Calu3 (cell line): ENCODE measurements at regions not wholly inside any gene's neighbourhood (a gene's known extent, or its start where the extent isn't known, plus 50 kb on each side); places are given as distances from the start of the nearest gene placed in this dataset.

Experiments
- BruUV-seq: library from RNA; stranded (reverse); fragments of 400-500 nt; replicated peaks from 2 replicates; lab custom pipeline; 2021; lab: Mats Ljungman, UMichigan
- CTCF ChIA-PET: fragments of 300-600 bp; sonication (Branson Sonifier 250); formaldehyde crosslinking; loops from one replicate; lab custom pipeline; 2022; ENCODE audit warnings: antibody characterized with exemption; lab: Charles Lee
- DNase-seq: peaks from one replicate; pipeline ENCODE4 v3.0.0; 2022
- H3K27ac Mint-ChIP-seq: one replicate; pipeline ENCODE4 v1.8.0; 2022; ENCODE audit warnings: mixed read lengths; ENCODE audit not compliant: unreplicated experiment
- H3K27me3 Mint-ChIP-seq: one replicate; pipeline ENCODE4 v1.8.0; 2022; ENCODE audit warnings: mixed read lengths; ENCODE audit not compliant: unreplicated experiment
- H3K36me3 Mint-ChIP-seq: one replicate; pipeline ENCODE4 v1.8.0; 2022; ENCODE audit warnings: mild to moderate bottlenecking, moderate library complexity, mixed read lengths; ENCODE audit not compliant: insufficient read depth, unreplicated experiment
- H3K4me1 Mint-ChIP-seq: one replicate; pipeline ENCODE4 v1.8.0; 2022; ENCODE audit warnings: mild to moderate bottlenecking, low read depth, mixed read lengths; ENCODE audit not compliant: unreplicated experiment
- H3K4me3 Mint-ChIP-seq: one replicate; pipeline ENCODE4 v1.8.0; 2022; ENCODE audit warnings: mild to moderate bottlenecking, low read depth, moderate library complexity, mixed read lengths; ENCODE audit not compliant: unreplicated experiment
- H3K9me3 Mint-ChIP-seq: one replicate; pipeline ENCODE4 v1.8.0; 2022; ENCODE audit warnings: low read depth, mixed read lengths; ENCODE audit not compliant: unreplicated experiment
- CTCF ChIP-seq: fragments of 200-600 bp; IDR thresholded peaks from one replicate; pipeline ENCODE4 v1.8.0; 2022; ENCODE audit warnings: antibody characterized with exemption; ENCODE audit not compliant: unreplicated experiment
- intact Hi-C: fragments of 100-400 bp; cut with micrococcal nuclease; formaldehyde crosslinking; loops from one replicate; pipeline ENCODE4 v1.10.0; 2022; ENCODE audit not compliant: unreplicated experiment

GRCh38 chr7:28361551-28361950 is 50.8 kb upstream of the CREB5 start:
- peaks cover 25% of the 10 kb centered on the region for H3K4me1 Mint-ChIP-seq
- CTCF ChIA-PET, result interaction anchor here (1.2 to 2.1 kb wide), 4 partner anchors 9 to 49 kb away, joined by 3 to 5 read pairs (median 4); no protein-coding TSS in a partner anchor
- TF ChIP-seq CTCF, result no peak
- H3K9me3 Mint-ChIP-seq, result peaks cover 13% of the 10 kb centered on the region
- no peak overlapping the region for H3K4me3 Mint-ChIP-seq
- BruUV-seq, result no TSS peak
- no peak overlapping the region for H3K27ac Mint-ChIP-seq
- H3K36me3 Mint-ChIP-seq, result no peaks in the 10 kb centered on the region
- no peaks in the 10 kb centered on the region for H3K27me3 Mint-ChIP-seq
- no peak for DNase-seq
- intact Hi-C loops, result no loop called here

GRCh38 chr7:28362182-28362581 is 50.1 kb upstream of the CREB5 start:
- intact Hi-C loops, result no loop called here
- no peak for TF ChIP-seq CTCF
- BruUV-seq, result no TSS peak
- no peak for DNase-seq
- H3K9me3 Mint-ChIP-seq, result peaks cover 13% of the 10 kb centered on the region
- CTCF ChIA-PET, result interaction anchor here (1.0 to 2.1 kb wide), 6 partner anchors 10 to 264 kb away, joined by 3 to 5 read pairs (median 4); no protein-coding TSS in a partner anchor
- no peak overlapping the region for H3K4me3 Mint-ChIP-seq
- no peaks in the 10 kb centered on the region for H3K36me3 Mint-ChIP-seq
- no peak overlapping the region for H3K27ac Mint-ChIP-seq
- peaks cover 24% of the 10 kb centered on the region for H3K4me1 Mint-ChIP-seq
- H3K27me3 Mint-ChIP-seq, result no peaks in the 10 kb centered on the region
